IMR-90 (cell line): ENCODE measurements at regions not wholly inside any gene's neighbourhood (a gene's known extent, or its start where the extent isn't known, plus 50 kb on each side); places are given as distances from the start of the nearest gene placed in this dataset.

Experiments used
- ATAC-seq: fragments of 200-7000 bp; cut with Tn5 transposase; 2 replicates; pipeline ENCODE4 v1.9.1; 2020; ENCODE audit warnings: low read depth, mild to moderate bottlenecking, moderate library complexity
- BruUV-seq: library from RNA; stranded (reverse); fragments of 400-500 nt; replicated peaks from 2 replicates; lab custom pipeline; 2021; lab: Mats Ljungman, UMichigan
- CTCF ChIA-PET: fragments of 300-600 bp; formaldehyde crosslinking; extraction: SDS; loops from one replicate; lab custom pipeline; 2021; ENCODE audit warnings: antibody characterized with exemption; lab: Yijun Ruan, JAX
- POLR2A ChIA-PET: fragments of 300-600 bp; sonication (Branson Sonifier 250); formaldehyde crosslinking; loops from one replicate; lab custom pipeline; 2022; ENCODE audit warnings: antibody characterized with exemption; ENCODE audit not compliant: unreplicated experiment; lab: Charles Lee
- DNase-seq: peaks from one replicate; pipeline ENCODE4 v3.0.0; 2013
- H2AFZ ChIP-seq: replicated peaks from 2 replicates; pipeline ENCODE3; 2013; ENCODE audit warnings: low read length, mild to moderate bottlenecking; ENCODE audit not compliant: poor library complexity
- H2AK5ac ChIP-seq: 2 replicates; pipeline ENCODE4 v1.6.1; 2013; ENCODE audit warnings: low read depth, low read length, inconsistent platforms
- H2AK9ac ChIP-seq: replicated peaks from 2 replicates; pipeline ENCODE3; 2013; ENCODE audit warnings: mild to moderate bottlenecking, low read depth, low read length, moderate library complexity; ENCODE audit not compliant: poor library complexity
- H2BK120ac ChIP-seq: 2 replicates; pipeline ENCODE4 v1.6.1; 2013; ENCODE audit warnings: low read depth, low read length, inconsistent platforms
- H2BK15ac ChIP-seq: 3 replicates; pipeline ENCODE4 v1.6.1; 2013; ENCODE audit warnings: low read depth, low read length, inconsistent platforms
- H2BK20ac ChIP-seq: 2 replicates; pipeline ENCODE4 v1.6.1; 2013; ENCODE audit warnings: low read depth, mild to moderate bottlenecking, inconsistent platforms, low read length, moderate library complexity
- H2BK5ac ChIP-seq: 2 replicates; pipeline ENCODE4 v1.6.1; 2013; ENCODE audit warnings: mild to moderate bottlenecking, low read depth, low read length, inconsistent platforms; ENCODE audit not compliant: poor library complexity, severe bottlenecking
- H3K14ac ChIP-seq: replicated peaks from 2 replicates; pipeline ENCODE4 v1.6.1; 2013; ENCODE audit warnings: low read depth, low read length, inconsistent platforms
- H3K18ac ChIP-seq: 2 replicates; pipeline ENCODE4 v1.6.1; 2013; ENCODE audit warnings: low read depth, low read length, control low read depth
- H3K23ac ChIP-seq: 2 replicates; pipeline ENCODE4 v1.6.1; 2013; ENCODE audit warnings: low read depth, low read length, inconsistent platforms
- H3K27ac ChIP-seq: 2 replicates; pipeline ENCODE4 v1.5.1; 2013; ENCODE audit warnings: mild to moderate bottlenecking, control low read depth, low read length; ENCODE audit not compliant: insufficient read depth
- H3K27me3 ChIP-seq: 2 replicates; pipeline ENCODE4 v1.6.1; 2013; ENCODE audit warnings: low read length; ENCODE audit not compliant: control insufficient read depth, insufficient read depth
- H3K36me3 ChIP-seq: 2 replicates; pipeline ENCODE4 v1.6.1; 2013; ENCODE audit warnings: low read length, mixed read lengths; ENCODE audit not compliant: control insufficient read depth, insufficient read depth
- H3K4ac ChIP-seq: 2 replicates; pipeline ENCODE4 v1.6.1; 2013; ENCODE audit warnings: low read depth, low read length, inconsistent platforms
- H3K4me1 ChIP-seq: 2 replicates; pipeline ENCODE4 v1.6.1; 2013; ENCODE audit warnings: low read length, mixed read lengths; ENCODE audit not compliant: control insufficient read depth, insufficient read depth
- H3K4me2 ChIP-seq: 2 replicates; pipeline ENCODE4 v1.6.1; 2013; ENCODE audit warnings: low read depth, mild to moderate bottlenecking, control low read depth, low read length, moderate library complexity
- H3K4me3 ChIP-seq: 2 replicates; pipeline ENCODE4 v1.5.1; 2013; ENCODE audit warnings: low read depth, mild to moderate bottlenecking, control low read depth, low read length, moderate library complexity; ENCODE audit not compliant: insufficient read depth
- H3K56ac ChIP-seq: 2 replicates; pipeline ENCODE4 v1.6.1; 2013; ENCODE audit warnings: low read length, inconsistent platforms; ENCODE audit not compliant: insufficient read depth; ENCODE audit errors: extremely low read depth
- H3K79me1 ChIP-seq, 2 experiments: 2 replicates each; pipeline ENCODE4 v1.6.1; 2013; ENCODE audit warnings: low read length in 2 of 2, inconsistent platforms in 1 of 2, low read depth in 1 of 2
- H3K9ac ChIP-seq: 2 replicates; pipeline ENCODE4 v1.6.1; 2013; ENCODE audit warnings: low read depth, low read length, control low read depth
- H3K9me1 ChIP-seq: 2 replicates; pipeline ENCODE4 v1.6.1; 2013; ENCODE audit warnings: low read length, inconsistent platforms; ENCODE audit not compliant: insufficient read depth
- H3K9me3 ChIP-seq: 2 replicates; pipeline ENCODE4 v1.6.1; 2013; ENCODE audit warnings: low read length; ENCODE audit not compliant: control insufficient read depth, insufficient read depth
- H4K20me1 ChIP-seq: 2 replicates; pipeline ENCODE4 v1.6.1; 2013; ENCODE audit warnings: low read length, inconsistent platforms; ENCODE audit not compliant: insufficient read depth
- H4K5ac ChIP-seq: 2 replicates; pipeline ENCODE4 v1.6.1; 2013; ENCODE audit warnings: mild to moderate bottlenecking, low read depth, low read length, control low read depth
- H4K8ac ChIP-seq, 2 experiments: 2 replicates each; pipeline ENCODE4 v1.6.1; 2013; ENCODE audit warnings: low read depth in 2 of 2, low read length in 2 of 2, control low read depth in 1 of 2, inconsistent platforms in 1 of 2
- H4K91ac ChIP-seq: 2 replicates; pipeline ENCODE4 v1.6.1; 2013; ENCODE audit warnings: low read depth, low read length, inconsistent platforms; ENCODE audit not compliant: insufficient read depth
- MAFK ChIP-seq: IDR thresholded peaks from 2 replicates; pipeline ENCODE4 v1.6.1; 2012; ENCODE audit warnings: low read depth, low read length, improper control_type of control experiment
- MXI1 ChIP-seq: IDR thresholded peaks from 2 replicates; pipeline ENCODE4 v1.6.1; 2012; ENCODE audit warnings: low read depth, mild to moderate bottlenecking, low read length, moderate library complexity, borderline replicate concordance
- POLR2A ChIP-seq: IDR thresholded peaks from 2 replicates; pipeline ENCODE4 v1.6.1; 2012; ENCODE audit warnings: mild to moderate bottlenecking, low read depth, low read length
- RAD21 ChIP-seq: IDR thresholded peaks from 2 replicates; pipeline ENCODE4 v1.6.1; 2012; ENCODE audit warnings: low read length, improper control_type of control experiment
- RFX5 ChIP-seq: IDR thresholded peaks from 2 replicates; pipeline ENCODE4 v1.8.0; 2012; ENCODE audit warnings: low read depth, mild to moderate bottlenecking, low read length, moderate library complexity
- WGBS, 2 experiments: methylation state at CpG; one replicate each; pipeline versions ENCODE4 v1.1.5 to v1.1.7; 2013; ENCODE audit warnings: missing lambda C conversion rate in 2 of 2; ENCODE audit not compliant: insufficient read length in 1 of 2; ENCODE audit errors: extremely low coverage in 2 of 2; 5-methylcytosine and 5-hydroxymethylcytosine counted together
- dilution Hi-C: fragments of 300-500 bp; cut with HindIII; formaldehyde crosslinking; loops from one replicate; pipeline ENCODE4 v1.14.3; 2018; ENCODE audit warnings: low sequenced_read_pairs; ENCODE audit not compliant: unreplicated experiment
- in situ Hi-C: fragments of 300-500 bp; cut with MboI; formaldehyde crosslinking; loops from 3 replicates; pipeline ENCODE4 v1.14.3; 2019; ENCODE audit warnings: low sequenced_read_pairs, inconsistent platforms, mixed read lengths
- intact Hi-C: fragments of 100-400 bp; cut with micrococcal nuclease; formaldehyde crosslinking; loops from 2 replicates; pipeline ENCODE4 v1.10.0; 2022
- TF ChIP-seq, protein P1 (sequence below): fragments of 150-350 bp; IDR thresholded peaks from 2 replicates; pipeline ENCODE4 v1.6.1; 2016; ENCODE audit warnings: low read depth, mild to moderate bottlenecking, low read length, moderate library complexity, borderline replicate concordance
- TF ChIP-seq, protein P2 (sequence below): conservative IDR thresholded peaks from 2 replicates; pipeline ENCODE4 v1.5.1; 2012; ENCODE audit warnings: mild to moderate bottlenecking, low read depth, low read length, improper control_type of control experiment
- TF ChIP-seq, protein P3 (sequence below): fragments of 150-350 bp; IDR thresholded peaks from 2 replicates; pipeline ENCODE4 v1.6.1; 2017; ENCODE audit warnings: mild to moderate bottlenecking, antibody characterized with exemption, low read length, low read depth

DNA sequence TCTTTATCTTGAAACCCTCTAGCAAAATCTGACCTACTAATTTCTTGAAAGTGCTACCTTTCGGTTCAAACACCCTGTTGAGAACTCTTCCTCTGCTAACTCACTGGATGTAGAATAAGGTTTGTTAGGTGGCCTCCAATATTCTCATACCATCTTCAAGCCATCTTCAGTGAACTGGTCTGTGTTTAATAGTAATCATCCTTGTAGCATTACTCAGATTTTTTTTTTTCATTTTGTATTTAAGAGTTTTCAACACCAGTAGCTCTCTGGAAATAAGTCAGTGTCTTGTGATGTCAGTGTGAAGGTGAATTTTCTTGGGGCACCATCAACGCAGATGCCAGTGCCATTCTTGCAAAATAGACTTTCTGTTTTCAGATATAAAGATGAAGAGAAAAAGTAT, 140.6 kb upstream of the AHI1 start:
- H3K9me1 ChIP-seq, result no peaks in the 10 kb centered on the region
- H3K4ac ChIP-seq, result no peak overlapping the region
- no peak overlapping the region for H2BK20ac ChIP-seq
- no peak for TF ChIP-seq MXI1
- no peak for TF ChIP-seq RAD21
- TF ChIP-seq, protein P1, sequence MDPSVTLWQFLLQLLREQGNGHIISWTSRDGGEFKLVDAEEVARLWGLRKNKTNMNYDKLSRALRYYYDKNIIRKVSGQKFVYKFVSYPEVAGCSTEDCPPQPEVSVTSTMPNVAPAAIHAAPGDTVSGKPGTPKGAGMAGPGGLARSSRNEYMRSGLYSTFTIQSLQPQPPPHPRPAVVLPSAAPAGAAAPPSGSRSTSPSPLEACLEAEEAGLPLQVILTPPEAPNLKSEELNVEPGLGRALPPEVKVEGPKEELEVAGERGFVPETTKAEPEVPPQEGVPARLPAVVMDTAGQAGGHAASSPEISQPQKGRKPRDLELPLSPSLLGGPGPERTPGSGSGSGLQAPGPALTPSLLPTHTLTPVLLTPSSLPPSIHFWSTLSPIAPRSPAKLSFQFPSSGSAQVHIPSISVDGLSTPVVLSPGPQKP, result no peak
- no peak for TF ChIP-seq POLR2A
- no peak for TF ChIP-seq RFX5
- TF ChIP-seq, protein P2, sequence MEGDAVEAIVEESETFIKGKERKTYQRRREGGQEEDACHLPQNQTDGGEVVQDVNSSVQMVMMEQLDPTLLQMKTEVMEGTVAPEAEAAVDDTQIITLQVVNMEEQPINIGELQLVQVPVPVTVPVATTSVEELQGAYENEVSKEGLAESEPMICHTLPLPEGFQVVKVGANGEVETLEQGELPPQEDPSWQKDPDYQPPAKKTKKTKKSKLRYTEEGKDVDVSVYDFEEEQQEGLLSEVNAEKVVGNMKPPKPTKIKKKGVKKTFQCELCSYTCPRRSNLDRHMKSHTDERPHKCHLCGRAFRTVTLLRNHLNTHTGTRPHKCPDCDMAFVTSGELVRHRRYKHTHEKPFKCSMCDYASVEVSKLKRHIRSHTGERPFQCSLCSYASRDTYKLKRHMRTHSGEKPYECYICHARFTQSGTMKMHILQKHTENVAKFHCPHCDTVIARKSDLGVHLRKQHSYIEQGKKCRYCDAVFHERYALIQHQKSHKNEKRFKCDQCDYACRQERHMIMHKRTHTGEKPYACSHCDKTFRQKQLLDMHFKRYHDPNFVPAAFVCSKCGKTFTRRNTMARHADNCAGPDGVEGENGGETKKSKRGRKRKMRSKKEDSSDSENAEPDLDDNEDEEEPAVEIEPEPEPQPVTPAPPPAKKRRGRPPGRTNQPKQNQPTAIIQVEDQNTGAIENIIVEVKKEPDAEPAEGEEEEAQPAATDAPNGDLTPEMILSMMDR, result no peak
- TF ChIP-seq, protein P3, sequence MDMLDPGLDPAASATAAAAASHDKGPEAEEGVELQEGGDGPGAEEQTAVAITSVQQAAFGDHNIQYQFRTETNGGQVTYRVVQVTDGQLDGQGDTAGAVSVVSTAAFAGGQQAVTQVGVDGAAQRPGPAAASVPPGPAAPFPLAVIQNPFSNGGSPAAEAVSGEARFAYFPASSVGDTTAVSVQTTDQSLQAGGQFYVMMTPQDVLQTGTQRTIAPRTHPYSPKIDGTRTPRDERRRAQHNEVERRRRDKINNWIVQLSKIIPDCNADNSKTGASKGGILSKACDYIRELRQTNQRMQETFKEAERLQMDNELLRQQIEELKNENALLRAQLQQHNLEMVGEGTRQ, result no peak
- no peak for TF ChIP-seq MAFK
- dilution Hi-C loops, result no loop called here
- no peak overlapping the region for H3K56ac ChIP-seq
- H2BK120ac ChIP-seq, result no peak overlapping the region
- no peak for ATAC-seq
- in situ Hi-C loops, result no loop called here
- H4K5ac ChIP-seq, result no peak overlapping the region
- H3K4me2 ChIP-seq, result no peak overlapping the region
- H3K18ac ChIP-seq, result no peak overlapping the region
- no peak overlapping the region for H3K23ac ChIP-seq
- DNase-seq, result no peak
- H3K27me3 ChIP-seq, result no peaks in the 10 kb centered on the region
- no peak overlapping the region for H2BK5ac ChIP-seq
- H2BK15ac ChIP-seq, result no peak overlapping the region
- H3K4me1 ChIP-seq, result no peaks in the 10 kb centered on the region
- intact Hi-C loops, result no loop called here
- ChIA-PET POLR2A (no interaction called here), CTCF (no interaction called here)
- no peak overlapping the region for H2AFZ ChIP-seq
- BruUV-seq, result no TSS peak
- H4K8ac ChIP-seq, result no peak overlapping the region
- no peaks in the 10 kb centered on the region for H4K20me1 ChIP-seq
- H3K36me3 ChIP-seq, result no peaks in the 10 kb centered on the region
- H3K9ac ChIP-seq, result no peak overlapping the region
- WGBS, 2 experiments, result no CpG with 5 or more reads among the region's 2 CpGs
- no peaks in the 10 kb centered on the region for H3K79me1 ChIP-seq
- no peak overlapping the region for H3K4me3 ChIP-seq
- no peak overlapping the region for H3K27ac ChIP-seq
- no peak overlapping the region for H2AK5ac ChIP-seq
- H3K14ac ChIP-seq, result no peak overlapping the region
- H2AK9ac ChIP-seq, result no peak overlapping the region
- no peak overlapping the region for H4K91ac ChIP-seq
- no peaks in the 10 kb centered on the region for H3K9me3 ChIP-seq
